ENCODE measurements at regions not wholly inside any gene's neighbourhood (a gene's known extent, or its start where the extent isn't known, plus 50 kb on each side); places are given as distances from the start of the nearest gene placed in this dataset.

DNA sequence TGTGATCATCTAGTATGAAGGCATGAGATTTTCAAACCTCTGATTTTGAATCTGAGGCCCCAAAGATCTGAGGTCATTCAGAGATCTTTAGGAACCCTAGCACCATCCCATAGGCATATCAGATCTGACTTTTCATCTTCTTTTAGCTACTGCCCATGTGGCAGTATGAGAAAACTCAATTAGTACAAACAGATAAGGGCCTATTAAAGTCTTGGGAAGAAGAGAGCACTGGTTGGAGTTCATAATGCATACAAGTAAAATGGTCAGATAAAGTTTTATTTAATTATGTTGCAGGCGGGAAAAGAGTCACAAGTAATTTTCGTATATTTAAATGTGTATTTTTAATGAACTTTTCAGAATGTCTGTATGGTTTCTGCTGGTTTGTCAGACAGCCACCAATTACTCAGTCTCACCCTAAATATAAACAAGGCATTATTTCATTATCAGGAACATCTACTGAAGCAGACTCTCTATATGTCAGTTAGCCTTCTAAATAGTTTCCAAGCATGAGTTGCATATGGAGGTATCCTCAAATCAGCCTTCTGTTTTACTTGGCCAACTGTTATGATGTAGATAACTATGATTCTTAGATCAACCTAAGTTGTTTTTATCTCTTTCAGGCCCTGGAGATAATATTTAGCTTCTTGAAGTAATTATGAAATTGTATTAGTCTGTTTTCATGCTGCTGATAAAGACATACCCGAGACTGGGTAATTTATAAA lies 340.3 kb upstream of the TBC1D5 start:
- Histone ChIP-seq H3K4me1 (peaks cover 10% of the 10 kb centered on the region), H3K4me3 (ENCODE audit: low read depth, low read length) (no peak overlapping the region), H3K27me3 (no peaks in the 10 kb centered on the region), H3K36me3 (no peaks in the 10 kb centered on the region), H3K9me3 (no peaks in the 10 kb centered on the region)
- DNase-seq = no peak
- TF ChIP-seq, protein P1, sequence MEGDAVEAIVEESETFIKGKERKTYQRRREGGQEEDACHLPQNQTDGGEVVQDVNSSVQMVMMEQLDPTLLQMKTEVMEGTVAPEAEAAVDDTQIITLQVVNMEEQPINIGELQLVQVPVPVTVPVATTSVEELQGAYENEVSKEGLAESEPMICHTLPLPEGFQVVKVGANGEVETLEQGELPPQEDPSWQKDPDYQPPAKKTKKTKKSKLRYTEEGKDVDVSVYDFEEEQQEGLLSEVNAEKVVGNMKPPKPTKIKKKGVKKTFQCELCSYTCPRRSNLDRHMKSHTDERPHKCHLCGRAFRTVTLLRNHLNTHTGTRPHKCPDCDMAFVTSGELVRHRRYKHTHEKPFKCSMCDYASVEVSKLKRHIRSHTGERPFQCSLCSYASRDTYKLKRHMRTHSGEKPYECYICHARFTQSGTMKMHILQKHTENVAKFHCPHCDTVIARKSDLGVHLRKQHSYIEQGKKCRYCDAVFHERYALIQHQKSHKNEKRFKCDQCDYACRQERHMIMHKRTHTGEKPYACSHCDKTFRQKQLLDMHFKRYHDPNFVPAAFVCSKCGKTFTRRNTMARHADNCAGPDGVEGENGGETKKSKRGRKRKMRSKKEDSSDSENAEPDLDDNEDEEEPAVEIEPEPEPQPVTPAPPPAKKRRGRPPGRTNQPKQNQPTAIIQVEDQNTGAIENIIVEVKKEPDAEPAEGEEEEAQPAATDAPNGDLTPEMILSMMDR (IDR thresholded peaks at IDR 0.05; ENCODE audit: low read depth, low read length) = no peak

DNA sequence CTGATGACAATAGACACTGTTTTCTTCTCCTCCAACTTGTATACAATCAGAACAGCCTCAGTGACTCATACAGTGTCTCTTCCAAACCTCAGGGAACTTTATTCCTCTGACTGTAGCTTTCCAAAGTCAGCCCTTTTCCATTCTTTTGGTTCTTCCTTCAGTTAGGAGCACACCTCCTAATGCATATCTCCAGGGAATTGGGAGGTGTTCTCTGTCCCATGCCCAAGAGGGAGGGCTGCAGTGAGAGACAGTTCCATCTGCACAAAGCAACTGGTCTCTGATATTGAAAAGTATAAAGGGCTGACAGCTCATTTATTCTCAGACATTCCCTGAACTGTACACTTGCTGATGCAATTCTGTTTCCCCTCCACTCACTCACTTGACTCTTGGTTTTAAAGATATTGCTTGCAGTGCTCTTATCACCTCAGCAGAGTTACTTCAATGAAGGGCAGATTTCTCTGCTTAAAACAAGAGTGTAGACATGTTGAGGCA lies 337.8 kb upstream of the TBC1D5 start:
- no peaks in the 10 kb centered on the region for H3K27me3 ChIP-seq
- TF ChIP-seq, protein P1 (IDR thresholded peaks at IDR 0.05; ENCODE audit: low read depth, low read length) = no peak

DNA sequence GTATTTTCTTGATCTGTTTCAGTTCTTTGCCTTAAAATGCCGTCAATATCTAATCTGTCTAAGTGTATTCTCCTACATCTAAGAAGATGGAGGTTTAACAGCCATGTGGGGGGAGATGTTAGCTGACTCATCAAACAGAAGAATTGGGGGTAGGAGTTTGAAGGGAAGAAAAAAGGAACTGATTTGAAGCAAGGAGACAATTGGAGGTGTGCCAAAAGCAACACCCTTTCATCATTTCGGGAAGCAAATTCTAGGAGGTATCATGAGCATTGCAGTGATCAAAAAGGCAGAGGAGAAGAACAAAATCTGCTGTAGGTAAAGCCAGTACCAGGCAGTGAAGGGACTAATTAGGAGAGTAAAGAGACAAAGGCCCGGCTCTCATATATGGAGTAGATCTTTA lies 337.3 kb upstream of the TBC1D5 start:
- Histone ChIP-seq H3K4me1 (peaks cover 10% of the 10 kb centered on the region), H3K4me3 (ENCODE audit: low read depth, low read length) (no peak overlapping the region), H3K9me3 (no peaks in the 10 kb centered on the region), H3K36me3 (no peaks in the 10 kb centered on the region), H3K27me3 (no peaks in the 10 kb centered on the region)
- DNase-seq = no peak
- TF ChIP-seq, protein P1 (IDR thresholded peaks at IDR 0.05; ENCODE audit: low read depth, low read length) = no peak

More for the DNA sequence above, 337.8 kb upstream of the TBC1D5 start:
- H3K9me3 ChIP-seq = no peaks in the 10 kb centered on the region
- DNase-seq = no peak
- peaks cover 10% of the 10 kb centered on the region for H3K4me1 ChIP-seq
- H3K4me3 ChIP-seq (ENCODE audit: low read depth, low read length) = no peak overlapping the region
- H3K36me3 ChIP-seq = no peaks in the 10 kb centered on the region

DNA sequence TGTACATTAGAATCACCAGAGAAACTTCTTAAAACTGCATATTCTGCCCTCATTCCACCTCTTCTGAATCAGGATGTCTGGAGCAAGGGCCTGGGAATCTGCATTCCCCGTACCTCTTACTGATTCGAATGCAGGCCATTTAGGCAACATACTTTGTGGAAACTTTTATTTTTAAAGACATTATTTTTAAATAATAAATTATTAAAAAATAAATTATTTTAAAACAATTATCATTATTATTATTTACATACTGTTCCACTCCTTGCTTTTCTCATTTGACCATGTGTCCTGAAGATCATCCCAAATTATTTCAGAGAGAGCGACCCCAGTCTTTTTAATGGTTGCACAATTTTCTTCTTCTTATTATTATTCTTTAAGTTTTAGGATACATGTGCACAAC lies 336.6 kb upstream of the TBC1D5 start:
- no peaks in the 10 kb centered on the region for H3K27me3 ChIP-seq
- no peak for DNase-seq
- no peaks in the 10 kb centered on the region for H3K9me3 ChIP-seq
- H3K4me1 ChIP-seq = peaks cover 10% of the 10 kb centered on the region
- H3K36me3 ChIP-seq = no peaks in the 10 kb centered on the region
- TF ChIP-seq, protein P1 (IDR thresholded peaks at IDR 0.05; ENCODE audit: low read depth, low read length) = no peak
- no peak overlapping the region for H3K4me3 ChIP-seq (ENCODE audit: low read depth, low read length)

DNA sequence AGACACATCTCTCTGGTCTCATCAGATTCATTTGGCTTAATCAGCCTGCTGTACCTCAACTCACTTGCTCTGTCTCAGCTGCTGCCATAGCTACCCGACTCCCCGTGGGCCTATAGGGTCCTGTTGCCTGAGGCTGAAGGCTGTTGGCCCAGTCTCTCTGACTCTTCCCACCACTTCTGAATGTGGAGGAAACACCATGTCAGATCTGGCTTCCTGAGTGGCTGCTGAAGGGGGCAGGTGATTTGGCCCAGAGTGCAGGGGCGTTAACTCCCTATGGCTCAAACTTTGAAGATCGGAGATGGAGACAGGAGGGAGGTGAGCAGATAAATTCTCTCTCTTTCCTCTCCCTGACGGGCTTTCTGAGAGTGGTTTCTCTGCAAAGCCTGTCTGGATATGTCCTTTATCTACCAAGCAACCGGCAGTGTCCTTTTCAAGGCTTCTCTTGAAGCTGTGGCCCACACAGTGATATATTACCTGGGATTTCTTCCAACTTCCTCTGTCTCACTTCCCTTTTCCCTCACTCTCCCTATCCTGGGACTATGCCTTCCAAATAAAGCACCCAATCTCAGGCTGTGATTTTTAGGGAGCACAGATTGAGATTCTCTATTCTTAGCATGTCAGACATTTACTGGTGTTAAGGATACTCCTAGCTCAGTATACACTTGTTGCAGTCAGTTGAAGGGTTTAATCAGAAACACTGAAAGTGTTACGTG lies 334.9 kb upstream of the TBC1D5 start:
- no peaks in the 10 kb centered on the region for H3K4me1 ChIP-seq
- no peaks in the 10 kb centered on the region for H3K27me3 ChIP-seq
- no peak overlapping the region for H3K4me3 ChIP-seq (ENCODE audit: low read depth, low read length)
- H3K9me3 ChIP-seq = no peaks in the 10 kb centered on the region
- H3K36me3 ChIP-seq = no peaks in the 10 kb centered on the region
- TF ChIP-seq, protein P1 (IDR thresholded peaks at IDR 0.05; ENCODE audit: low read depth, low read length) = no peak
- DNase-seq = no peak

DNA sequence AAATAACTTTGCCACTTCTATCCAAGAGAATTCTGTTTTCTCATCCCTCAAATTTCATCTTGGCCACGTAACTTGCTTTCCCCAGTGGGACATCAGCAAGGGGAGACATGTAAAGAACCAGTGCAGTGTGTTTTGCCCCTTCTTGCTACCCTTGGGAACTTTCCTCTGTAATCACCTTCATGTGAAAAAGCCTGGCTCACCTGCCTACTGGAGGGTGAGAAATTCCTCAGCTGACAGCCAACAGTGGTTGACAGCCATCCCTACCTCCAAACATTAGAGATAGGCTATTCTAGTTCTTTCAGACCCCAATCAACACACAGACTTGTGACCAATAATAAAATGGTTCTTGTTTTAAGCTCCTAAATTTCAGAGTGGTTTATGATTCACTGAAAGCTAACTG lies 333.9 kb upstream of the TBC1D5 start:
- no peak for DNase-seq
- TF ChIP-seq, protein P1 (IDR thresholded peaks at IDR 0.05; ENCODE audit: low read depth, low read length) = no peak

More for the DNA sequence above, 333.9 kb upstream of the TBC1D5 start:
- Histone ChIP-seq H3K4me1 (no peaks in the 10 kb centered on the region), H3K27me3 (no peaks in the 10 kb centered on the region), H3K9me3 (no peaks in the 10 kb centered on the region), H3K4me3 (ENCODE audit: low read depth, low read length) (no peak overlapping the region), H3K36me3 (no peaks in the 10 kb centered on the region)
